HG03108 (cell line): ENCODE measurements at regions not wholly inside any gene's neighbourhood (a gene's known extent, or its start where the extent isn't known, plus 50 kb on each side); places are given as distances from the start of the nearest gene placed in this dataset.
"Not testable (repeated sequence)": the region's sequence is repeated elsewhere in the genome, so short reads cannot be mapped to it uniquely, and the experiment has no call there.

Source experiments
- ATAC-seq: cut with Tn5 transposase; IDR thresholded peaks from one replicate; pipeline ENCODE4 v1.9.1; 2021; ENCODE audit warnings: moderate library complexity; ENCODE audit not compliant: unreplicated experiment

- ATAC-seq = no peak
These were observed 72.2 kb downstream of the SERINC2 start for GRCh38 chr1:31485166-31485565.

DNA sequence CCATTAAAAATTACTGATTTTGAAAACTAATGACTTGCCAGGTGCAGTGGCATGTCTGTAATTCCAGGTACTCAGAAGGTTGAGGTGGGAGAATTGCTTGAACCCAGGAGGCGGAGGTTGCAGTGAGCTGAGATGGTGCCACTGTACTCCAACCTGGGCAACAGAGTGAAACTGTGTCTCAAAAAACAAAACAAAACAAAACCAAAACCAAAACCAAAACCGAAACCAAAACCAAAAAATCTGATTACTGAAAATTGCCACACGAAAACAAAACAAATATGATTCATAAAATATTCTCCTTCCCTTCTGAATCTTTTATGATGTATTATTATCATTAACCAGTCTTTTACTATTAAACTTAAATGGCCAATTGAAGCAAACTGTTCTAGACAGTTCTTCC lies 74.1 kb downstream of the SERINC2 start:
- ATAC-seq = no peak

DNA sequence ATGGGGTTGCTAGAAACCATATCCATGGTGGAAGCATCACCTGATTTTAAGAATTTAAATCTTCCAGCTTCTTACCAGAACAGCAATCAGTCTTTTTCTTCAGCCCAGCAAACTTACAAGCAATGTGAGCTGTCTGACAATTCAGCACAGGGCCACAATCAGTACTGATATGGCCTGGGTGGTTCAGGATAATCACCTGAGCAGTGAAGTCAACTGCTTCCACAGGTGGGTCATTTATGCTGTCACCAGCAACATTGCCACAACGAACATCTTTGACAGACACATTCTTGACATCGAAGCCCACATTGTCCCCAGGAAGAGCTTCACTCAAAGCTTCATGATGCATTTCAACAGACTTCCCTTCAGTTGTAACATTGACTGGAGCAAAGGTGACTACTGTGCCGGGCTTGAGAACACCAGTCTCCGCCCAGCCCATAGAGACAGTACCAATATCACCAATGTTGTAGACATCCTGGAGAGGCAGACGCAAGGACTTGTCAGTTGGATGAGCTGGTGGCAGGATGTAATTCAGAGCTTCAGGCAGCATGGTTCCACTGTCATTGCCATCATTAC lies 74.8 kb downstream of the SERINC2 start:
- ATAC-seq = no peak

GRCh38 chr1:31488528-31488927 lies 75.5 kb downstream of the SERINC2 start:
- ATAC-seq = no peak

- not testable (repeated sequence) for ATAC-seq
These were observed 76.6 kb downstream of the SERINC2 start for GRCh38 chr1:31489575-31489974.

GRCh38 chr1:31490596-31490995 lies 77.6 kb downstream of the SERINC2 start:
- not testable (repeated sequence) for ATAC-seq

DNA sequence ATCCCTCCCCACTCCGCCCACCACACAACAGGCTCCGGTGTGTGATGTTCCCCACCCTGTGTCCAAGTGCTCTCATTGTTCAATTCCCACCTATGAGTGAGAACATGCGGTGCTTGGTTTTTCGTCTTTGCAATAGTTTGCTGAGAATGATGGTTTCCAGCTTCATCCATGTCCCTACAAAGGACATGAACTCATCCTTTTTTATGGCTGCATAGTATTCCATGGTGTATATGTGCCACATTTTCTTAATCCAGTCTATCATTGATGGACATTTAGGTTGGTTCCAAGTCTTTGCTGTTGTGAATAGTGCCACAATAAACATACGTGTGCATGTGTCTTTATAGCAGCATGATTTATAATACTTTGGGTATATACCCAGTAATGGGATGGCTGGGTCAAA lies 81.0 kb upstream of the TINAGL1 start:
- ATAC-seq = not testable (repeated sequence)

GRCh38 chr1:31495770-31496169 lies 80.5 kb upstream of the TINAGL1 start:
- ATAC-seq = not testable (repeated sequence)

- ATAC-seq = no peak
These were observed 78.7 kb upstream of the TINAGL1 start for GRCh38 chr1:31497601-31498000.

- ATAC-seq = no peak
These were observed 77.8 kb upstream of the TINAGL1 start for GRCh38 chr1:31498376-31499040.

DNA sequence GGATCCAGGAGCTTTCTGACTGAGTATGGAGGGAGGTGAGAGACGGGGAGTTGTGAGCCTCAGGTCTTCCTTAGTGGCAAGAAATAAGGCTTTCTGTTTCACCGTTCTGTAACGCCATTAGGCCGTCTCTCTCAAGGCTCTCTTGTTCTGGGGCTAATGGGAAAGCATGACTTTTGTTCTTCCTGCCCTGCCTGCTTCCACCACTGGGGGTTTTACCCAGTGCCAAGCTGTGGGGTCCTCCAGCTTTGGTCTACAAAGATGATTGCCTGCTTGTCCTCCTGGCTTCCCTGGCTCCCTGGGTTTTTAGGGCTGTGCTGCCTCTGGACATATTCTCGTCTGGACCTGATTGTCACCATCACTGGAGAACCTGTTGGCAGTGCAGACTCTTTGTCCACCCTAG lies 74.8 kb upstream of the TINAGL1 start:
- no peak for ATAC-seq

- ATAC-seq = no peak
These were observed 74.1 kb upstream of the TINAGL1 start for GRCh38 chr1:31502253-31502652.

DNA sequence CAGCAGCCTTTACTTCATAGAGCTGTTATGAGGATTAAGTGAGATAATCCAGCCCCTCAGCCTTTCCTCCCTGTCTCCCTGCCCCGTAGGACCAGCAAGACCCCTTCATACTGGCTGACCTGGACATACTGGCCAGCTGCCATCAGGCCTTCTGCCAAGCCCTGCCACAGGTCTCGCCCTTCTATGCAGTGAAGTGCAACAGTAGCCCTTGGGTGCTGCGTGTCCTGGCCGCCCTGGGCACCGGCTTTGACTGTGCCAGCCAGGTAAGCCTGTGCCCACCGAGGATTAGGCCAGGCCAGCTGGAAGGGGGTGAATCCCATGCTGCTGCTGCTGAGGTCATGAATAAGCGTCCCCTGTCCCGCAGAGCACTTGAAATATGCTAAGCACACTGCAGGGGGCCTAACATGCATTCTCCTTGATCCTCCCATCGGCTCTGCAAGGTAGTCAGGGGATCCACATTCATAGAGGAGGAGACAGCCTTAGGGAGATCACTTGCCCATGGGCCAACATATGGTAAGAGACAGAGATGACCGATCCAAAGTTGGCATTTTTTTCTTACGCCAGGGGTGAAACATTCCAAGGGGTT lies 73.3 kb upstream of the TINAGL1 start:
- ATAC-seq = no peak

GRCh38 chr1:31503570-31503969 lies 72.7 kb upstream of the TINAGL1 start:
- ATAC-seq = no peak

DNA sequence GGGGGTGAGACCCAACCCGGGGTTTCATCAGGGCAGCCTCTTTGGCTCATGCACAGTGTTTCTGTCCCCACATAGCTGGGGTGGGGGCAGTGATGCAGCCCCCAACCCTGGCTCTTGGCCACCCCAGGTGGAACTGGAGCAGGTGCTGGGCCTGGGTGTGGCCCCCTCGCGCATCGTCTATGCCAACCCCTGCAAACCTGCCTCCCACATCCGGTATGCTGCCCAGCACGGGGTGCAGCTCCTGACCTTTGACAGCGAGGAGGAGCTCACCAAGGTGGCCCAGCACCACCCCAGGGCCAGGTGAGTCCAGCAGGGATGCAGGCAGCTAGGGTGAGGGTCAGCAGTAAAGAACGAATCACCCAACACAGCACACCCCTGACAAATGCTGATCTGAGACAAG lies 72.3 kb upstream of the TINAGL1 start:
- ATAC-seq = no peak

DNA sequence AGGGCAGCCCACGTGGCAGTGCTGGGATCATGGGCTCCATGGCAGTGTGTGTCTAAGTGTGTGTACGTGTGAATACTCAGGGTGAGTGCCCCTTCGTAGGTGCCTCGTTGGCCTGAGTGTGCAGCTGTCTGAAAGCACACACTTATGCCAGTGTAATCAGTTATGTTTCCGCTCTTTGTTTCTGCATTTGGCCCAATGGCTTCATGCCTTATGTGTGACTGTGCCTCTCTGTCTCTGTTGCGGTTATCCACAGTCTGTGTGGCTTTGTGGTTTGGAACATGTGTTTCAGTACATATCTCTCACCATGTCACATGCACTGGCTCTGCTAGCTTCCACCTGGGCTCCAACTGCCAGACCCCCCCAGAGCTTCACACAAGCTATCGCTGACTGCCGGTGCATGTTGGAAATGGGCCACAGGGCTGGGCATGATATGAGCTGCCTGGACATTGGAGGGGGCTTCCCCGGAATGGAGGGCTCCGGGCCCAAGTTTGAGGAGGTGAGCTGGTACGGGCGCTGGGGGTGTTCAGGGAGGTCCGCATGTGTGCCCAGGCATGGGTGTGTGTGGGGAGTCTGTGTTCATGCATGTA lies 70.3 kb upstream of the TINAGL1 start:
- peak; percentile 42 for ATAC-seq

DNA sequence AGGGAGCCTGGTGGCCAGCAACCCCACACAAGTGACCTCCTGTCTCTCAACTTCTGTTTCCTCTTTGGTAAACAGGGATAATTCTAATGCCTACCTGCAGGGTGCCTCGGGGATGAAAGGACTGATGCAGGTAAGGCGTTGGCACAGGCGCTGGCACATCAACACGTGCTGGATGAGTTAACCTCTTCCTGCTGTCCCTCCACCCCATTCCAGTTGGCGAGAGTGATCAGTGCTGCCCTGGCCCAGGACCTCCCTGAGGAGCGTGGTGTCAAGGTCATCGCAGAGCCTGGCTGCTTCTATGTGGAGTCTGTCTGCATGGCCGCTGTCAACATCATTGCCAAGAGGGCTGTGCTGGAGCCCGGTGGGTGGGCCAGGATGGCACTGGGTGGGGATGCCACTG lies 69.1 kb upstream of the TINAGL1 start:
- no peak for ATAC-seq

GRCh38 chr1:31507676-31508530 lies 68.4 kb upstream of the TINAGL1 start:
- ATAC-seq = no peak

- ATAC-seq = peak; percentile 43
These were observed 66.9 kb upstream of the TINAGL1 start for GRCh38 chr1:31509124-31510072.

GRCh38 chr1:31510304-31510703 lies 66.0 kb upstream of the TINAGL1 start:
- no peak for ATAC-seq
